Superior temporal gyrus (tissue), 1 donor: ENCODE measurements at regions not wholly inside any gene's neighbourhood (a gene's known extent, or its start where the extent isn't known, plus 50 kb on each side); places are given as distances from the start of the nearest gene placed in this dataset.

Experiments used
- DNase-seq: peaks from one replicate; pipeline ENCODE4 v3.0.0-alpha.2; 2016; ENCODE audit errors: extremely low spot score

DNA sequence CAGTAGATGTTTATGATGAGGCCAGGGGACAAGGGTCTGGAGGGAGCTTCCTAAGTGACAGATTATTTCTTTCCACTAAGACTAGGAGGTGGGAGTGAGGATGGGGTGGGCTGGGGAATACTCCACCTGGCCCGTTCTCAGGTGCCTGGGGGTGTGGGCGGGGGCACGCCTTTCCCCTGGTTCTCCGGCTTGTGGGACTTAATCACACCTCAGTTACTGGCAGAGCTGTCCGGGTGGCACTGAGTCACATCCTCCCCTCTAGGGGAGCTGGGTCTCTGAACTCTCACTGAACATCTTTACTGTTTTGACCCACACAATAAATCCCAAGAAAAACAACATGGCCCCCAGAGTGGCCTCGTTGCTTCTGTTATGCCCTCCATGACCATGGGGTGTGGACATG lies 332.8 kb downstream of the MAF start:
- no peak for DNase-seq

DNA sequence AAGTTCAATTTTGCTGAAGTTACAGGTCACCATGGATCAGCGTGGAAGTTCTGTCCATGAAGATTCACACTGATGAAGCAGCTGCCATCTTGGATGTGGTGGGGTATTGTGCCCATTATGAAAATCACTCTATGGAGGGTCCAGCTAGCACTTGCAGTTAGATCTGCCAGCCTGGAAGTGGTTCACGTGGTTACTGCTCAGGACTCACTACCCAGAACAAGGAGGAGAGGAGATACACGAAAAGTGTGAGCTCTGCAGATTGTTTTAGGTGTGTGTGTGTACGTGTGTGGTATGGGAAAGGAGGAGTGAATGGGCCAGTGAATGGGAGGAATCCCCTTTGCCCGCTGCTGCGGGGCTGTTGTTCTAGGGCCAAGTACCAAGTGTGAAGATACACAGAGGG lies 333.4 kb downstream of the MAF start:
- DNase-seq = no peak

DNA sequence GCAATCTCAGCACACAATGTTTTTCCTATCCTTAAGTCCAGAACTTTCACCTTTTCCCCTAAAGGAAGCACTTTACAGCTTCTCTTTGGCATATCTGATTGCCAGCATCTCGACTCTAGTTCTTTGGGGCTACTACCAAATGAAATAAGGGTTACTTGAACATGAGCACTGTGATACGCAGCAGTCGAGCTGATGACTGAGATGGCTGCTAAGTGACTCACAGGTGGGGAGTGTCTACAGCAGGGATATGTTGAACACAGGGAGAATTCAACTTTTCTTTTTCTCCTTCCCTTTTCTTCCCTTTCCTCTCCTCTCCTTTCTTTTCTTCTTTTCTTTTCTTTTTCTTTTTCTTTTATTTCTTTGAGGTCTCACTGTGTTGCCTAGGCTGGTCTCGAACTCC lies 334.8 kb downstream of the MAF start:
- no peak for DNase-seq

DNA sequence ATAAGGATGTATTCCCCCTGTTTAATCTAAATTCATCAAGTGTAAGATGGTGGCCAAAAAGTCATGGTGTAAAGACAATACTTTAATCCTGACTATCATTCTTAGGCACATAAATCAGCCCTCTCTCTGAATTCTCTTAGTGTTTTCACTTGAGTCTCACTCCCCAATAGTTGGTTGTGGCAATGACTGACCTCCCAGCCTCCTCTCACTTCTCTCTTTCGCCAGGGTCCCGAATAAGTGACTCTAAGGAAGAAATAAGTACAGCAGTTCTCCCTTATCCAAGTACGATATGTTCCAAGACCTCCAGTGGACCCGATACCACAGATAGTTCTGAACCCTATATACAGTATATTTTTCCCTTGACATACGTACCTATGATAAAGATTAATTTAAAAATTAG lies 335.3 kb downstream of the MAF start:
- DNase-seq = no peak

DNA sequence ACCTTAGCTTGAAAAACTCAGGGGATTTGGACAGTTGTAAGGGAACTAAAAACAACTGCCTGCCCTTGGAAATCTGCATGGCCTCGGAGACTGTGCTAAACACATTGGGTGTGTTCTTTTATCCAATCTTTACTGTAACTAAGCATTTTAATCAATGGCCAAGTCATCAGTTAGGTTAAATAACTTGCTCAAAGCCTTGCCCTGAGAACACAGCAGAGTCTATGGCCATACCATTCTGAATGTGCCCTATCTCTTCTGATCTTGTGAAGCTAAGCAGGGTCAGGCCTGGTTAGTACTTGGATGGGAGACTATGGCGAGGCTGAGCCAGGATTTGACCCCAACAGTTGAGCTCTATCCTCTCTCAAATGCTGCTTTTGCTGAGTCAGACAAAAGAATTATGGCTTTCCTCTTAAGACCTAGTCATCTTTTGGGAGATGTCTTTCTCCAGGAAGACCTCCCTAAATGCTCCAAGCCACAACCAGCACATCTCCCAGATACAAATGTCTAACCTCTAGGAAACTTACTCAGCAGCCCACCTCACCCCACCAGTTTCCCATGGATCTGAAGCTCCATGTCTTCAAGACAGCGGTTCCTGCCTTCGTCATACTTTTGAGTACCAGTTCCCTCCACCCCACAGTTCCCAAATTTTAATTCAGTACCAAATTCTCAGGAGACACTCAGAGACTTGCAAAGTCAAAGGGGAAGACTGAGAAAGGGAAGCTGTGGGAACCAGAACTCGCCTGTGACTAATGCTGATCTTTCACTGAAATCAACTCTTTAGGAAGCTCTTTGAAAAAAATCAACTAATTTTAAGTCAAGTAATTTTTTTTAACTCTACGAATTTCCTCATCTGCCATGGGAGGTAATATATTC lies 336.1 kb downstream of the MAF start:
- no peak for DNase-seq

DNA sequence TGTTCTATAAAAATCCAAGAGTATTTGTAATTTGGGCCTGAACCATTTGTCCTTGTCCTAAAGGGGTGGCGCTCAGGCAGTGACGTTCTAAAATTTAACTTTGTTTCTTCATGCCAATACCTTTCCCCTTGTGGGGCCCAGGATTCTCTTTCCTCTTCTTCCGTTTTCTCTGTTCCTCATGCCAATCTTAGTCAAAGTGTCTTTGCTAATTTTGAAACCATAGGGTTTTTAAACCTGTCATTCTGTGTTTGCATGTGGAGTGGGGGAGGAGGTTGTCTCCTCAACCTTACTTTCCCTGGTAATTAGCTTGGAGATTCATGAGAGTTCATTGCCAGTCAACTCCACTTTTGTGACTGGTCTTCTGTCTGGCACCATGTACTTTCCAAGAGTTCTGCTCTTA lies 337.1 kb downstream of the MAF start:
- no peak for DNase-seq
